ENCODE measurements at regions not wholly inside any gene's neighbourhood (a gene's known extent, or its start where the extent isn't known, plus 50 kb on each side); places are given as distances from the start of the nearest gene placed in this dataset.

- CTCF ChIA-PET: no interaction called here
- no peak for DNase-seq
- Mint-ChIP-seq H3K27me3 (ENCODE audit: unreplicated experiment) (no peaks in the 10 kb centered on the region), H3K36me3 (ENCODE audit: insufficient read depth, unreplicated experiment) (no peaks in the 10 kb centered on the region), H3K9me3 (ENCODE audit: low read depth, unreplicated experiment) (peaks cover 5% of the 10 kb centered on the region), H3K4me3 (ENCODE audit: low read depth, unreplicated experiment) (no peak overlapping the region), H3K27ac (ENCODE audit: unreplicated experiment) (no peak overlapping the region), H3K4me1 (ENCODE audit: low read depth, unreplicated experiment) (no peaks in the 10 kb centered on the region)
- no TSS peak for BruUV-seq (replicated peaks)
- intact Hi-C loops (cut with micrococcal nuclease; ENCODE audit: unreplicated experiment): no loop called here
- no peak for TF ChIP-seq CTCF (IDR thresholded peaks at IDR 0.05; ENCODE audit: unreplicated experiment)
Measured at GRCh38 chr1:103348136-103348535, 177.4 kb upstream of the RNPC3 start.

DNA sequence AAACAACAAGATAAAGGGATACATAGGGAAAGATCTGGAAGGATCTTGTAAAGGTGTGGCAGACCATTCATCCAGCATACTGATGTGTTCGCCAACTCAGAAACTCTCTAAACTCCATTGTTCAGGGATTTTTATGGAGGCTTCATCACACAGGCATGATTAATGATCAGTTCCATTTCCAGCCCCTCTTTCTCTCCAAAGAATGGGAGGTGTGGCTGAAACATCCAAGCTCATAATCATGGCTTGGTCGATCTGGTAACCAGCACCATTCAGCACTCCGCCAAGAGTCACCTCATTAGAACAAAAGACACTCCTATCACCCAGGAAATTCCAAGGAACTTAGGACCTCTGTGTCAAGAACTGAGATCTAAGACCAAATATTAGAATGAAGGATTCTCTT is 180.6 kb upstream of the RNPC3 start:
- DNase-seq: no peak
- no peaks in the 10 kb centered on the region for H3K27me3 Mint-ChIP-seq (ENCODE audit: unreplicated experiment)
- no TSS peak for BruUV-seq (replicated peaks)
- H3K9me3 Mint-ChIP-seq (ENCODE audit: low read depth, unreplicated experiment): peaks cover 8% of the 10 kb centered on the region
- no peaks in the 10 kb centered on the region for H3K36me3 Mint-ChIP-seq (ENCODE audit: insufficient read depth, unreplicated experiment)
- no peak overlapping the region for H3K27ac Mint-ChIP-seq (ENCODE audit: unreplicated experiment)
- intact Hi-C loops (cut with micrococcal nuclease; ENCODE audit: unreplicated experiment): no loop called here
- CTCF ChIA-PET: no interaction called here
- H3K4me3 Mint-ChIP-seq (ENCODE audit: low read depth, unreplicated experiment): no peak overlapping the region
- TF ChIP-seq CTCF (IDR thresholded peaks at IDR 0.05; ENCODE audit: unreplicated experiment): no peak
- H3K4me1 Mint-ChIP-seq (ENCODE audit: low read depth, unreplicated experiment): no peaks in the 10 kb centered on the region

DNA sequence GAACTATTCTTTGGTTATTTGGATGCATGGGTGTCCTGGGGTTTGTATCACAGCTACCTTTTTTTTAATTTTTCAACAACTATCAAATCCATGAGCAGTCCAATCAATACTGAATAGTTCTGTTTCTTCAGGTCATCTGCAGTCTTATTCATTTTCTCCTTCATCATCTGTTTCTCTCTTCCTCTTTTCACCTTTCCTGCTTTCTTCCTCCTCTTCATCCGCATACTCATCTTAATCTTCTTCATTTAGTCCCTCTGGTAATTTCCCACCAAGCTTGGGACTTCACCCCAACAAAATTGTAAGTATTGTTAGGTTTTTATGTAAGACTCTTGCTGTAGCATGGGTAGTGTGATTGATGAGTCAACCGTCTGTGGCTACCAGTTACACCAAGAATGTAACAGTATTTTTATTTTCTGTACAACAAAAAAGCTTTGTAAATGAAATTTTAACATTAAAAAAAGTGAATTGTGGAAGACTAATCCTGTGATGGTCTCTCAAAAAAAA is 184.1 kb upstream of the RNPC3 start:
- no peaks in the 10 kb centered on the region for H3K27me3 Mint-ChIP-seq (ENCODE audit: unreplicated experiment)
- H3K4me1 Mint-ChIP-seq (ENCODE audit: low read depth, unreplicated experiment): no peaks in the 10 kb centered on the region
- CTCF ChIA-PET: no interaction called here
- H3K36me3 Mint-ChIP-seq (ENCODE audit: insufficient read depth, unreplicated experiment): no peaks in the 10 kb centered on the region
- H3K9me3 Mint-ChIP-seq (ENCODE audit: low read depth, unreplicated experiment): peaks cover 9% of the 10 kb centered on the region
- H3K4me3 Mint-ChIP-seq (ENCODE audit: low read depth, unreplicated experiment): no peak overlapping the region
- no TSS peak for BruUV-seq (replicated peaks)
- intact Hi-C loops (cut with micrococcal nuclease; ENCODE audit: unreplicated experiment): no loop called here
- no peak for TF ChIP-seq CTCF (IDR thresholded peaks at IDR 0.05; ENCODE audit: unreplicated experiment)
- no peak for DNase-seq
- H3K27ac Mint-ChIP-seq (ENCODE audit: unreplicated experiment): no peak overlapping the region

DNA sequence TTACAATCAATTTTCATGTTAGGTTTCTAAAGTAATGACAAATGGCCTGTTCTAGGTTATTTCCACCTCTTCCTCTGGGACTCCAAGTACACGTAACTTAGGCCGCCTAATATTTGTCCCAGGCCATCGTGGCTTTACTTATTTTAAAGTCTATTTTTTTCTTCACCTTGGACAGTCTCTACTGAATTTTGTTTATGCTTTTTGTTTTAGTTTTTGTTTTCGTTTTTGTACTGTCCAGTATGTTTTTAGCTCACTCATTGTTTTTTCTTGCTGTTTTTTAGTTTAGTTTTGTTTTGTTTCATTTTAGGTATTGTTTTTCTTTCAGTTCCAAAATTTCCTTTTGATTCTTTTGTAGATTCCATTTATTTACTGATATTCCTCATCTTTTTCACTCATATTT is 187.7 kb upstream of the RNPC3 start:
- no peak for DNase-seq
- Mint-ChIP-seq H3K27ac (ENCODE audit: unreplicated experiment) (no peak overlapping the region), H3K9me3 (ENCODE audit: low read depth, unreplicated experiment) (peaks cover 9% of the 10 kb centered on the region), H3K36me3 (ENCODE audit: insufficient read depth, unreplicated experiment) (no peaks in the 10 kb centered on the region), H3K4me3 (ENCODE audit: low read depth, unreplicated experiment) (no peak overlapping the region), H3K27me3 (ENCODE audit: unreplicated experiment) (no peaks in the 10 kb centered on the region), H3K4me1 (ENCODE audit: low read depth, unreplicated experiment) (no peaks in the 10 kb centered on the region)
- no peak for TF ChIP-seq CTCF (IDR thresholded peaks at IDR 0.05; ENCODE audit: unreplicated experiment)
- intact Hi-C loops (cut with micrococcal nuclease; ENCODE audit: unreplicated experiment): no loop called here
- CTCF ChIA-PET: no interaction called here
- BruUV-seq (replicated peaks): no TSS peak
